Ishikawa (cell line): ENCODE measurements at regions not wholly inside any gene's neighbourhood (a gene's known extent, or its start where the extent isn't known, plus 50 kb on each side); places are given as distances from the start of the nearest gene placed in this dataset.

Source experiments
- CEBPB ChIP-seq: IDR thresholded peaks from 2 replicates; pipeline ENCODE4 v1.6.1; 2012
- CREB1 ChIP-seq: IDR thresholded peaks from 2 replicates; pipeline ENCODE4 v1.6.1; 2012; ENCODE audit warnings: low read depth
- EGR1 ChIP-seq: IDR thresholded peaks from 2 replicates; pipeline ENCODE4 v1.6.1; 2012
- EP300 ChIP-seq: IDR thresholded peaks from 2 replicates; pipeline ENCODE4 v1.6.1; 2012; ENCODE audit warnings: borderline replicate concordance
- FOXM1 ChIP-seq: IDR thresholded peaks from 2 replicates; pipeline ENCODE4 v1.6.1; 2012; ENCODE audit warnings: low read depth, borderline replicate concordance
- NFIC ChIP-seq: IDR thresholded peaks from 2 replicates; pipeline ENCODE4 v1.6.1; 2012
- RAD21 ChIP-seq: IDR thresholded peaks from 2 replicates; pipeline ENCODE4 v1.6.1; 2012; ENCODE audit warnings: low read depth
- REST ChIP-seq: IDR thresholded peaks from 2 replicates; pipeline ENCODE4 v1.6.1; 2012; ENCODE audit warnings: low read depth, mild to moderate bottlenecking
- TAF1 ChIP-seq: IDR thresholded peaks from 2 replicates; pipeline ENCODE4 v1.6.1; 2012; ENCODE audit warnings: low read depth, mild to moderate bottlenecking
- TCF12 ChIP-seq: IDR thresholded peaks from 2 replicates; pipeline ENCODE4 v1.6.1; 2012; ENCODE audit warnings: low read depth
- TEAD4 ChIP-seq: IDR thresholded peaks from 2 replicates; pipeline ENCODE4 v1.6.1; 2012
- YY1 ChIP-seq: IDR thresholded peaks from 2 replicates; pipeline ENCODE4 v1.6.1; 2012; ENCODE audit warnings: low read depth
- ZBTB7A ChIP-seq: IDR thresholded peaks from 2 replicates; pipeline ENCODE4 v1.6.1; 2012; ENCODE audit warnings: low read depth
- TF ChIP-seq, protein P1 (sequence below): IDR thresholded peaks from 2 replicates; pipeline ENCODE4 v1.6.1; 2012
- TF ChIP-seq, protein P2 (sequence below): IDR thresholded peaks from 2 replicates; pipeline ENCODE4 v1.6.1; 2012

DNA sequence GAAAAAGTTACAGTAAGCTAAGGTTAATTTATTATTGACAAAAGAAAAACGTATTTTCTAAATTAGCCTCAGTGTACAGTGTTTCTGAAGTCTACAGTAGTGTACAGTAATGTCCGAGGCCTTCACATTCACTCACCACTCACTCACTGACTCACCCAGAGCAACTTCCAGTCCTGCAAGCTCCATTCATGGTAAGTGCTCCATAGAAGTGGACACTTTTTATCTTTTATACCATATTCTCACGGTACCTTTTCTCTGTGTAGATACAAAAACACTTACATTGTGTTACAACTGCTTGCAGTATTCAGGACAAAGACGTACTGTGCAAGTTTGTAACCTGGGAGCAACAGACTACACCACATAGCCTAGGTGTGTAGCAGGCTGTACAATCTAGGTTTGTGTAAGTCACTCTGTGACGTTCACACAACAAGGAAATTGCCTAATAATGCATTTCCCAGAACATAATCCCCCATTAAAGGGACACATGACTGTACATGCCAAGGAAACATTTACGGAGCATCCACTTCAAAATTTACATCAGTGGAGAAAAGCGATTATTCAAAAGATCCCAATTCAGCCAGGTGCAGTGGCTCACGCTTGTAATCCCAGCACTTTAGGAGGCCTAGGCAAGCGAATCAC lies 133.4 kb downstream of the BANF2 start:
- TF ChIP-seq TCF12: no peak
- TF ChIP-seq NFIC: no peak
- TF ChIP-seq EP300: no peak
- no peak for TF ChIP-seq RAD21
- no peak for TF ChIP-seq CREB1
- TF ChIP-seq YY1: no peak
- TF ChIP-seq TEAD4: no peak
- TF ChIP-seq, protein P1, sequence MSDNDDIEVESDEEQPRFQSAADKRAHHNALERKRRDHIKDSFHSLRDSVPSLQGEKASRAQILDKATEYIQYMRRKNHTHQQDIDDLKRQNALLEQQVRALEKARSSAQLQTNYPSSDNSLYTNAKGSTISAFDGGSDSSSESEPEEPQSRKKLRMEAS: no peak
- no peak for TF ChIP-seq EGR1
- no peak for TF ChIP-seq TAF1
- no peak for TF ChIP-seq FOXM1
- TF ChIP-seq REST: no peak
- TF ChIP-seq ZBTB7A: no peak
- TF ChIP-seq, protein P2, sequence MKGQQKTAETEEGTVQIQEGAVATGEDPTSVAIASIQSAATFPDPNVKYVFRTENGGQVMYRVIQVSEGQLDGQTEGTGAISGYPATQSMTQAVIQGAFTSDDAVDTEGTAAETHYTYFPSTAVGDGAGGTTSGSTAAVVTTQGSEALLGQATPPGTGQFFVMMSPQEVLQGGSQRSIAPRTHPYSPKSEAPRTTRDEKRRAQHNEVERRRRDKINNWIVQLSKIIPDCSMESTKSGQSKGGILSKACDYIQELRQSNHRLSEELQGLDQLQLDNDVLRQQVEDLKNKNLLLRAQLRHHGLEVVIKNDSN: no peak
- no peak for TF ChIP-seq CEBPB

DNA sequence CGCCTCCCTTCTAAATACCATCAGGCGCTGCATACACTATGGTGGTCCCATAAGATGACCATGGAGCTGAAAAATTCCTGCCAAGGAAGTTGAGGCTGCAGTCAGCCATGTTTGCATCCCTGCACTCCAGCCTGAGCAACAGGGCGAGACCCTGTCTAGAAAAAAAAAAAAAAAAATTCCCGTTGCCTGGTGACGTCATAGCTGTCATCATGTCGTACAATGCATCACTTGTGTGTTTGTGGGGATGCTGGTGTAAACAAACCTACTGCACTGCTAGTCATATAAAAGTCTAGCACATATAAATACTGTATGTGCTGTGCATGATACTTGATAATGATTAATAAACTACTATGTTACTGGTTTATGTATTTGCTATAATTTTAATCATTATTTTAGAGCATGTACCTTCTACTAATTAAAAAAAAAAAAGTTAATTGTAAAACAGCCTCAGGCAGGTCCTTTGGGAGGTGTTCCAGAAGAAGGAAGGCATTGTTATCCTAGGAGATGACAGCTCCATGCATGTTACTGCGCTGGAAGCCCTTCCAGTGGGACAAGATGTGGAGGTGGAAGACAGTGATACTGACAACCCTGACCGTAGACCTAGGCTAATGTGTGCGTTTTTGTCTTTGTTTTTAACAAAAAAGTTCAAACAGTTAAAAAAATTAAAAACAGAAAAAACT lies 132.6 kb downstream of the BANF2 start:
- TF ChIP-seq EP300 (no peak), TCF12 (no peak), ZBTB7A (no peak), REST (no peak), TAF1 (no peak), TEAD4 (no peak), FOXM1 (no peak), EGR1 (no peak), CEBPB (no peak), YY1 (no peak), RAD21 (no peak), CREB1 (no peak)
- TF ChIP-seq, protein P1: no peak
- TF ChIP-seq, protein P2: no peak

DNA sequence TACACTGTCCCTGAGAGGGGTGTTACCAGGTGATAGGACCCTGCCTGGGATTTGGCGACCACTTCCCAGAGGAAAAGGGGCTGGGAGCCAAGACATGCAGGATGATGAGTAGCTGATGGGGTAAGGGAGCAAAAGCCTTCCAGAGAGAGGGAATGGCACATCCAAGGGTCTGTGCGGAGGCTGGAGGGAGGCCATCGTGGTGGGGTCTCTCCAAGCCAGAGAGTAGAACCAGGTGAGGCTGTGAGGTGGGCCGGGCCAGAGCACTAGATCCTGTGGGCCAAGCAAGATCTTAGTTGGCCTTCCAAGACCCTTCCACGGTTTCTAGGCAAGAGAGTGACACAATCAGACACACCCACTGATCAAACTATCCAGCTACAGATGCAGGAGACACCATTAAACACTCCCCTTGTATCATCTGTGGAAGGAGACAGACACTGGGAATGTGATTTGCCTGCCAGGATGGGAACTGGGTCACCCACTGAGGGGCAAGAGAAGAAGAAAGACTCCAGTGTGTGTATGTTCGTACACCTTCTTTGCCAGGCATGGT lies 128.9 kb downstream of the BANF2 start:
- TF ChIP-seq TCF12 (no peak), NFIC (no peak), FOXM1 (no peak), CEBPB (no peak), TAF1 (no peak), EGR1 (no peak), EP300 (no peak), RAD21 (no peak), ZBTB7A (no peak), REST (no peak), TEAD4 (no peak), YY1 (no peak), CREB1 (no peak)
- TF ChIP-seq, protein P2: no peak
- TF ChIP-seq, protein P1: no peak
